Esophagus muscularis mucosa (tissue), 4 donors: ENCODE measurements at regions not wholly inside any gene's neighbourhood (a gene's known extent, or its start where the extent isn't known, plus 50 kb on each side); places are given as distances from the start of the nearest gene placed in this dataset.

Experiments
- CTCF ChIP-seq, 3 experiments: fragments of 200-600 bp in 2 of 3; fragments of 450-650 bp in 1 of 3; sonication (generic) in 2 of 3; IDR thresholded peaks; one replicate each; pipeline ENCODE4 v1.5.1; 2017 to 2019; ENCODE audit warnings: antibody characterized with exemption in 3 of 3, mild to moderate bottlenecking in 2 of 3, moderate library complexity in 1 of 3
- EP300 ChIP-seq: sonication (generic); formaldehyde crosslinking; IDR thresholded peaks from one replicate; pipeline ENCODE4 v1.6.1; 2017; ENCODE audit warnings: antibody characterized with exemption
- POLR2A ChIP-seq: fragments of 450-650 bp; IDR thresholded peaks from one replicate; pipeline ENCODE4 v1.6.1; 2017; ENCODE audit warnings: antibody characterized with exemption, moderate library complexity, mild to moderate bottlenecking, low read depth
- POLR2AphosphoS5 ChIP-seq, 2 donors: sonication (generic); formaldehyde crosslinking; IDR thresholded peaks; one replicate each; pipeline ENCODE4 v1.6.1; 2017; ENCODE audit warnings: antibody characterized with exemption in 2 of 2

- TF ChIP-seq EP300 (no peak), POLR2A (no peak), POLR2AphosphoS5 (IDR thresholded peaks at IDR 0.05) (no peak), CTCF (IDR thresholded peaks at IDR 0.05) (no peak)
Measured at GRCh38 chr16:50466170-50466569, 82.0 kb upstream of the NKD1 start.
